GM12878 (cell line): ENCODE measurements at regions not wholly inside any gene's neighbourhood (a gene's known extent, or its start where the extent isn't known, plus 50 kb on each side); places are given as distances from the start of the nearest gene placed in this dataset.

Experiments used
- ATAC-seq: fragments of 200-7000 bp; cut with Tn5 transposase; 3 replicates; pipeline ENCODE4 v1.9.1; 2020; ENCODE audit warnings: mild to moderate bottlenecking, moderate library complexity
- BruUV-seq: library from RNA; stranded (reverse); fragments of 400-500 nt; replicated peaks from 2 replicates; lab custom pipeline; 2021; lab: Mats Ljungman, UMichigan
- CTCF ChIA-PET: fragments of 300-600 bp; sonication (Branson Sonifier 250); formaldehyde crosslinking; extraction: SDS; loops from one replicate; lab custom pipeline; 2021; ENCODE audit warnings: inconsistent platforms; lab: Yijun Ruan, JAX
- POLR2A ChIA-PET: fragments of 350-600 bp; formaldehyde crosslinking; extraction: SDS; loops from one replicate; lab custom pipeline; 2021; ENCODE audit warnings: inconsistent platforms; lab: Charles Lee
- RAD21 ChIA-PET: fragments of 300-600 bp; sonication (Branson Sonifier 250); formaldehyde crosslinking; loops from one replicate; lab custom pipeline; 2023; ENCODE audit warnings: antibody characterized with exemption; ENCODE audit not compliant: unreplicated experiment; lab: Charles Lee
- SMC1A ChIA-PET: fragments of 300-600 bp; sonication (Branson Sonifier 250); formaldehyde crosslinking; loops from one replicate; lab custom pipeline; 2023; ENCODE audit not compliant: unreplicated experiment, uncharacterized antibody; lab: Charles Lee
- DNase-seq: peaks from one replicate; pipeline ENCODE4 v3.0.0-alpha.2; 2011; ENCODE audit warnings: low read depth, low spot score
- FAIRE-seq: peaks from 3 replicates; lab custom pipeline; 2011; peaks lifted over from hg19 to GRCh38; lab: Jason Lieb, UNC
- H2AFZ ChIP-seq: 2 replicates; pipeline ENCODE4 v1.6.0; 2011; ENCODE audit warnings: low read depth, low read length, control low read depth; ENCODE audit not compliant: control insufficient read depth
- H3K27ac ChIP-seq: 2 replicates; pipeline ENCODE4 v1.5.1; 2011; ENCODE audit warnings: control low read depth; ENCODE audit not compliant: control insufficient read depth, insufficient read depth
- H3K27me3 ChIP-seq, 2 experiments: replicated peaks in 1 of 2; 2 replicates each; pipeline versions ENCODE4 v1.6.0 to v1.6.1; 2011; ENCODE audit warnings: low read length in 1 of 2; ENCODE audit not compliant: control insufficient read depth in 2 of 2, insufficient read depth in 2 of 2
- H3K36me3 ChIP-seq, 2 experiments: 2 replicates each; pipeline ENCODE4 v1.5.1; 2011; ENCODE audit warnings: low read length in 1 of 2; ENCODE audit not compliant: control insufficient read depth in 2 of 2, insufficient read depth in 2 of 2
- H3K4me1 ChIP-seq: 2 replicates; pipeline ENCODE4 v1.6.1; 2011; ENCODE audit warnings: mild to moderate bottlenecking, low read length, moderate library complexity, mixed read lengths; ENCODE audit not compliant: control insufficient read depth, insufficient read depth
- H3K4me2 ChIP-seq: 2 replicates; pipeline ENCODE4 v1.6.0; 2011; ENCODE audit warnings: control low read depth; ENCODE audit not compliant: control insufficient read depth, insufficient read depth
- H3K4me3 ChIP-seq: fragments of 200-600 bp; sonication (generic); 2 replicates; pipeline ENCODE4 v1.5.1; 2016
- H3K79me2 ChIP-seq: 2 replicates; pipeline ENCODE4 v1.6.0; 2011; ENCODE audit warnings: low read length; ENCODE audit not compliant: control insufficient read depth, insufficient read depth
- H3K9ac ChIP-seq: 2 replicates; pipeline ENCODE4 v1.8.0; 2011; ENCODE audit warnings: low read length, control low read depth, mixed read lengths; ENCODE audit not compliant: control insufficient read depth, insufficient read depth
- H3K9me3 ChIP-seq: replicated peaks from 3 replicates; pipeline ENCODE4 v1.5.1; 2011; ENCODE audit warnings: mild to moderate bottlenecking, low read length; ENCODE audit not compliant: control insufficient read depth, insufficient read depth
- H4K20me1 ChIP-seq: 2 replicates; pipeline ENCODE4 v1.6.0; 2011; ENCODE audit not compliant: control insufficient read depth, insufficient read depth
- KDM1A ChIP-seq: fragments of 200-600 bp; sonication (generic); IDR thresholded peaks from 2 replicates; pipeline ENCODE4 v1.6.1; 2016; ENCODE audit warnings: borderline replicate concordance
- POU2F2 ChIP-seq: IDR thresholded peaks from 3 replicates; pipeline ENCODE4 v1.6.1; 2011; ENCODE audit warnings: low read depth, mild to moderate bottlenecking, low read length, borderline replicate concordance
- RAD21 ChIP-seq: IDR thresholded peaks from 2 replicates; pipeline ENCODE4 v1.6.1; 2011; ENCODE audit warnings: mild to moderate bottlenecking, low read depth, low read length, moderate library complexity; ENCODE audit not compliant: insufficient read depth
- SMARCA5 ChIP-seq: fragments of 450-650 bp; IDR thresholded peaks from 2 replicates; pipeline ENCODE4 v1.6.1; 2017; ENCODE audit warnings: mild to moderate bottlenecking
- ZZZ3 ChIP-seq: IDR thresholded peaks from 2 replicates; pipeline ENCODE4 v1.6.1; 2011; ENCODE audit warnings: low read depth; ENCODE audit not compliant: control insufficient read depth, insufficient read length
- WGBS: methylation state at CpG from one replicate; pipeline ENCODE4 v1.1.6; 2016; ENCODE audit warnings: low lambda C conversion rate; ENCODE audit not compliant: insufficient replicate concordance, insufficient coverage; ENCODE audit errors: missing lambda C conversion rate; 5-methylcytosine and 5-hydroxymethylcytosine counted together
- in situ Hi-C: fragments of 300-500 bp; cut with MboI; formaldehyde crosslinking; loops from 9 replicates; pipeline ENCODE4 v1.14.3; 2018; ENCODE audit warnings: mixed read lengths
- intact Hi-C: fragments of 100-400 bp; cut with micrococcal nuclease; formaldehyde crosslinking; loops from one replicate; pipeline ENCODE4 v1.14.2; 2022; ENCODE audit not compliant: unreplicated experiment
- TF ChIP-seq, protein P1 (sequence below): fragments of 450-650 bp; IDR thresholded peaks from 2 replicates; pipeline ENCODE4 v1.6.1; 2014; ENCODE audit warnings: mild to moderate bottlenecking
- TF ChIP-seq, protein P2 (sequence below), 3 experiments: IDR thresholded peaks in 2 of 3; conservative IDR thresholded peaks in 1 of 3; 2 replicates each; pipeline ENCODE4 v1.5.1; 2011; ENCODE audit warnings: low read depth in 3 of 3, low read length in 3 of 3, mild to moderate bottlenecking in 3 of 3, control low read depth in 2 of 3, moderate library complexity in 2 of 3, inconsistent platforms in 1 of 3, mixed read lengths in 1 of 3; ENCODE audit not compliant: control insufficient read depth in 2 of 3, insufficient read depth in 1 of 3; ENCODE audit errors: extremely low read depth in 1 of 3

GRCh38 chr2:155203178-155203577, 504.7 kb downstream of the KCNJ3 start:
- SMC1A ChIA-PET, result interaction anchor here (0.8 to 1.8 kb wide), 6 partner anchors 10 to 376 kb away, joined by 3 to 6 read pairs (median 3); no protein-coding TSS in a partner anchor
- ATAC-seq (no peak), DNase-seq (no peak), FAIRE-seq (peak; percentile 23)
- RAD21 ChIA-PET, result interaction anchor here (1.2 to 1.4 kb wide), 2 partner anchors 10 to 113 kb away, joined by 3 read pairs; no protein-coding TSS in a partner anchor
- Histone ChIP-seq H3K9ac (no peak overlapping the region), H3K4me2 (no peak overlapping the region), H3K4me1 (no peaks in the 10 kb centered on the region), H3K9me3 (no peaks in the 10 kb centered on the region; the same call in 2 of the 3 replicates), H3K36me3 (no peaks in the 10 kb centered on the region), H3K4me3 (no peak overlapping the region), H3K79me2 (no peaks in the 10 kb centered on the region), H2AFZ (no peak overlapping the region), H4K20me1 (no peaks in the 10 kb centered on the region), H3K27ac (no peak overlapping the region), H3K27me3 (peaks cover 0 to 2% of the 10 kb centered on the region in 2 experiments; a peak in 1 of 4 replicates)
- CTCF ChIA-PET, result interaction anchor here (1.1 to 2.4 kb wide), 2 partner anchors 57 to 578 kb away, joined by 3 to 8 read pairs; no protein-coding TSS in a partner anchor
- intact Hi-C loops, result loop anchor here (5.0 kb wide), 1 partner anchor 41 kb away; no protein-coding TSS in a partner anchor
- 63% methylated on average over 1 of the region's 1 CpG for WGBS
- POLR2A ChIA-PET, result no interaction called here
- no TSS peak for BruUV-seq
- TF ChIP-seq KDM1A, result no peak
- no peak for TF ChIP-seq SMARCA5
- TF ChIP-seq RAD21, result peak; percentile 58; the same call in 1 of the 2 replicates
- TF ChIP-seq, protein P1, sequence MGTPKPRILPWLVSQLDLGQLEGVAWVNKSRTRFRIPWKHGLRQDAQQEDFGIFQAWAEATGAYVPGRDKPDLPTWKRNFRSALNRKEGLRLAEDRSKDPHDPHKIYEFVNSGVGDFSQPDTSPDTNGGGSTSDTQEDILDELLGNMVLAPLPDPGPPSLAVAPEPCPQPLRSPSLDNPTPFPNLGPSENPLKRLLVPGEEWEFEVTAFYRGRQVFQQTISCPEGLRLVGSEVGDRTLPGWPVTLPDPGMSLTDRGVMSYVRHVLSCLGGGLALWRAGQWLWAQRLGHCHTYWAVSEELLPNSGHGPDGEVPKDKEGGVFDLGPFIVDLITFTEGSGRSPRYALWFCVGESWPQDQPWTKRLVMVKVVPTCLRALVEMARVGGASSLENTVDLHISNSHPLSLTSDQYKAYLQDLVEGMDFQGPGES, result no peak
- TF ChIP-seq POU2F2, result peak; percentile 51; the same call in 1 of the 3 replicates
- TF ChIP-seq ZZZ3, result no peak
- TF ChIP-seq, protein P2, sequence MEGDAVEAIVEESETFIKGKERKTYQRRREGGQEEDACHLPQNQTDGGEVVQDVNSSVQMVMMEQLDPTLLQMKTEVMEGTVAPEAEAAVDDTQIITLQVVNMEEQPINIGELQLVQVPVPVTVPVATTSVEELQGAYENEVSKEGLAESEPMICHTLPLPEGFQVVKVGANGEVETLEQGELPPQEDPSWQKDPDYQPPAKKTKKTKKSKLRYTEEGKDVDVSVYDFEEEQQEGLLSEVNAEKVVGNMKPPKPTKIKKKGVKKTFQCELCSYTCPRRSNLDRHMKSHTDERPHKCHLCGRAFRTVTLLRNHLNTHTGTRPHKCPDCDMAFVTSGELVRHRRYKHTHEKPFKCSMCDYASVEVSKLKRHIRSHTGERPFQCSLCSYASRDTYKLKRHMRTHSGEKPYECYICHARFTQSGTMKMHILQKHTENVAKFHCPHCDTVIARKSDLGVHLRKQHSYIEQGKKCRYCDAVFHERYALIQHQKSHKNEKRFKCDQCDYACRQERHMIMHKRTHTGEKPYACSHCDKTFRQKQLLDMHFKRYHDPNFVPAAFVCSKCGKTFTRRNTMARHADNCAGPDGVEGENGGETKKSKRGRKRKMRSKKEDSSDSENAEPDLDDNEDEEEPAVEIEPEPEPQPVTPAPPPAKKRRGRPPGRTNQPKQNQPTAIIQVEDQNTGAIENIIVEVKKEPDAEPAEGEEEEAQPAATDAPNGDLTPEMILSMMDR (IDR thresholded peaks at IDR 0.05 in 2 of 3, conservative IDR thresholded peaks at IDR 0.05 in 1 of 3; ENCODE audit: control insufficient read depth in 2 of 3, extremely low read depth in 1 of 3, insufficient read depth in 1 of 3, low read depth in 3 of 3, low read length in 3 of 3), result peak in 2 of 3 experiments; percentile 15 to 21; a peak in 1 of 6 replicates
- in situ Hi-C loops, result no loop called here
